Body of pancreas (tissue), 4 donors: ENCODE measurements at regions not wholly inside any gene's neighbourhood (a gene's known extent, or its start where the extent isn't known, plus 50 kb on each side); places are given as distances from the start of the nearest gene placed in this dataset.

Experiments
- POLR2A ChIP-seq, 3 donors: fragments of 450-650 bp; IDR thresholded peaks; one replicate each; pipeline ENCODE4 v1.6.1; 2016; ENCODE audit warnings: antibody characterized with exemption in 3 of 3, mild to moderate bottlenecking in 2 of 3
- TF ChIP-seq, protein P1 (sequence below), 7 experiments: fragments of 450-650 bp in 4 of 7; fragments of 200-600 bp in 3 of 7; sonication (generic) in 3 of 7; IDR thresholded peaks; one replicate each; pipeline ENCODE4 v1.5.1; 2016 to 2019; ENCODE audit warnings: antibody characterized with exemption in 7 of 7

DNA sequence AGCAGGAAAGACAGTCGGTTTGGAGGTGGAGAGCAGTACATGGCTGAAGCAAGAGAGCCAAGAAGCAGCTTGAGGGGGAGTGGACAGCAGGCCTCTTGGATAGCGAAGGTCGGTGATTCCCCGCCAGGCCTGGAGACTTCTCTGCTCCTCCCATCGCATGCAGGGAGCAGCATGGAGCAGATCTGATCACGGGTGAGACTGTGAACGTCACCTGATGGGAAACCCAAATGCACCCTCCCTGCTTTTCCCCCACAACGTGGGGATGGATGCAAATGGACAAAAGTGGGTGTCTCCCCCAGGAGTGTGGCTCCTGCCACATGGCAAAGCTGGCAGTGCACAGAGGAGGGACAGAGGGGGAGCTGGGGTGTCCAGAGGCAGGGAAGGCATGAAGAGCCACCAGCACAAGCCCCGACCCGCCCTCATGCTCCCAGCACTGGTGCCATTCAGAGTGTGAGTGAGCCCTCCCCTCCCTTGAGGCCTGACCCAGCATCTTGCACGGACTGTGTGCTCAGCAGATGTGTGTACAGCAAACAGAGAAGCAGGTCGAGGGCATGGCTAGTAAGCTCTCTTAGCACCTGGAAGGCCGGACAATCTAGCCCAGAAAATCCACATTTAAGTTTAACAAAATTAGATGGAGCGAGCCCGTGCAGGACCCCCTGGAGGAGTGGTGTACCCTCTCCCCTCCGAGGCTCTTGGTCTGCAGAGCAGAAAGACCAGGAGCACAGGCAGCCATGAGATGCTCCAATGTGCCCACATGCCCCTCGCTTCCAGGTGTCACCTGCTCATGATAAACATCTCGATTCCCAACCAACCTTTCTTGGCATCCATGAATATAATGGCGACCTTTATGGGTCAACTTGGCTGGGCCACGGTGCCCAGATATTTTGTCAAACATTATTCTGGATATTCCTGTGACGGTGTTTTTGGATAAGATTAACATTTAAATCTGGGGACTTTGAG is 661.7 kb downstream of the TBC1D22A start:
- TF ChIP-seq, protein P1, sequence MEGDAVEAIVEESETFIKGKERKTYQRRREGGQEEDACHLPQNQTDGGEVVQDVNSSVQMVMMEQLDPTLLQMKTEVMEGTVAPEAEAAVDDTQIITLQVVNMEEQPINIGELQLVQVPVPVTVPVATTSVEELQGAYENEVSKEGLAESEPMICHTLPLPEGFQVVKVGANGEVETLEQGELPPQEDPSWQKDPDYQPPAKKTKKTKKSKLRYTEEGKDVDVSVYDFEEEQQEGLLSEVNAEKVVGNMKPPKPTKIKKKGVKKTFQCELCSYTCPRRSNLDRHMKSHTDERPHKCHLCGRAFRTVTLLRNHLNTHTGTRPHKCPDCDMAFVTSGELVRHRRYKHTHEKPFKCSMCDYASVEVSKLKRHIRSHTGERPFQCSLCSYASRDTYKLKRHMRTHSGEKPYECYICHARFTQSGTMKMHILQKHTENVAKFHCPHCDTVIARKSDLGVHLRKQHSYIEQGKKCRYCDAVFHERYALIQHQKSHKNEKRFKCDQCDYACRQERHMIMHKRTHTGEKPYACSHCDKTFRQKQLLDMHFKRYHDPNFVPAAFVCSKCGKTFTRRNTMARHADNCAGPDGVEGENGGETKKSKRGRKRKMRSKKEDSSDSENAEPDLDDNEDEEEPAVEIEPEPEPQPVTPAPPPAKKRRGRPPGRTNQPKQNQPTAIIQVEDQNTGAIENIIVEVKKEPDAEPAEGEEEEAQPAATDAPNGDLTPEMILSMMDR (IDR thresholded peaks at IDR 0.05): no peak
- TF ChIP-seq POLR2A (IDR thresholded peaks at IDR 0.05): no peak
